NCI-H1048 (cell line): ENCODE measurements at regions not wholly inside any gene's neighbourhood (a gene's known extent, or its start where the extent isn't known, plus 50 kb on each side); places are given as distances from the start of the nearest gene placed in this dataset.
"Not testable (repeated sequence)": the region's sequence is repeated elsewhere in the genome, so short reads cannot be mapped to it uniquely, and the experiment has no call there.

Experiments used
- DNase-seq: peaks from one replicate; lab custom pipeline; 2025; lab: John Stamatoyannopoulos, UW

DNA sequence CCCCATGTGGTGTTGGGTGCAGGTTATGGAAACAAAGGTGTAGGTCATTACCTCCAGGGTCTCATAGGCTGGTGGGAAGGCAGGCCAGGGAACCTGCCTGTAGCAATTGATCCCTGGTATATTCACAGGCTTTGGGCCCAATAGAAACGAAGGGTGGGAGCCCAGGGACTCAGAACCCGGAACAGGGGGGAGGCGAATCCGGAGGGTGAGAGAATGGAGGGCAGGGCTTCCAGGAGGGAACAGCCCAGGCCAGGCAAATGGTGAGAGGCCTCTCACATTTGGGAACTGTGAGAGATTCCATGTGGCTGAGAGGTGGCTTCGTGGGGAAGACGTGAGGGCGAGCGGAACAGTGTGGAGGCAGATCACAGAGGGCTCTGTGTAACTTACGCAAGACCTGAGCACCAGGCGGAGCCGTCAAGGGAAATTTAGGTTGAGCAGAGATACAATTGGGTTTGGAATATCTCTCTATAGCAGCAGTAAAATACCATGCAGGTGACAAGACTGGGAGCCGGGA is 267.1 kb downstream of the ERMARD start:
- DNase-seq, result no peak

DNA sequence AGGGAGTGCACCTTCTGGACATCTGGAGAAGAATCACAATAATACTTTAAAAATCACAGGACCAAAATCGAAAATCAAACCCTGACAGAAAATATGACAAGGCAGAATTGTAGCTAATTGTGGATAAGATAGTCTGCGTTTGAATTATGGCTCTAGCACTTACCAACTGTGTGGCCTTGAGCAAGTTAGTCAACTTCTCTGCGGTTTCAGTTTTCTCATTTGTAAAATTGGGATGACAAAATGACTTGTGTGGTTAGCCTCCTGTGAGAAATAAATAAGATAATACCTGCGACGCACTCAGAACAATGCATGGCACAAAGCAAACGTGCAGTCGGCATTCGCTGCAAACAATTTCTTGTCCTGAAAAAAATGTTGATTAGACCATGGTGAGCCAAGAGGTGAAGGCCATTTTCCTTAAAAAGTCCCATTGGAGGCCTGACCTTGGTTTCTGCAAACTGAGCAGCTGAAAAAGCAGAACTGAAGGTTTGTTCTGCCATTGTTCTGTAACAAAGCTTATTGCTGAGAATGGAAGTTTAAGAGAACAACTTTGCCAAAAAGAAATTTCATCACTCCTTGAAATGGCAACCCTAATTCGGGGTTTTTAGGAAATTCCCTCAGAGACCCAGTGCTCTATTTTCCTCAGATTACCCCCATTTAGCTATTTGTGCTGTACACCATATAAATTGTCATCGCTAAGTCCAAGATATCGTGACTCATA is 266.3 kb downstream of the ERMARD start:
- no peak for DNase-seq

DNA sequence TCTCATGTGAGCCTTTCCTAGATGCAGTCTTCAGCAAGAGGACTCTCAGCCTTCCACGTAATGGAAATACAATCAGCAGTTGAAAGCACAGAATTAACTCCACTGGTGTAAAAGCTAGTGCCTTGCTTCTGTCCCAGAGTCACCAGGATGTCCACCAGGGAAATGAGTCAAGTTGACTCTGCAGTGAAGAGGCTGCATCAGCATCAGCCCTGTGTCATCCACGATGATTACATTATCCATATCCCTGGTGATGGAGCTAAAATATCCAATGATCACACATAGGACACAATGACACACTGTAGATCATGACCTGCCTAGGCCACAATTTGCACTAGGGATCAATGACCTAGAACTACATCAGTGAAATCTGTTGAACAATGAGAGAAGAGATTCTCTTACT is 262.4 kb downstream of the ERMARD start:
- no peak for DNase-seq

DNA sequence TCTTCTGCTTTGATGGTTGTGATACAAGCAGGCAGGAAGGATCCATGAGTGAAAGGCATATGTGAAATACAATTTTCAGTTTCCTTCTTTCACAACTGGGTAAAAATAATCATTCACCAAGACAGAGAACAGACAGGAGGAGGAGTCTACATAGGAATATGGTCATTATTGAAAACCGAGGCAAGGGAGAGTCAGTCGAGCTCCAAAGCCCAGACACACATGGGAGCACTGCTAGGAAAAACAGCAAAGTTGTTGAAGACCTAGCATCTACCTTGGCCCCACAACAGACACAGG is 260.6 kb downstream of the ERMARD start:
- no peak for DNase-seq

GRCh38 chr6:170011204-170012036 is 260.0 kb downstream of the ERMARD start:
- DNase-seq, result no peak

DNA sequence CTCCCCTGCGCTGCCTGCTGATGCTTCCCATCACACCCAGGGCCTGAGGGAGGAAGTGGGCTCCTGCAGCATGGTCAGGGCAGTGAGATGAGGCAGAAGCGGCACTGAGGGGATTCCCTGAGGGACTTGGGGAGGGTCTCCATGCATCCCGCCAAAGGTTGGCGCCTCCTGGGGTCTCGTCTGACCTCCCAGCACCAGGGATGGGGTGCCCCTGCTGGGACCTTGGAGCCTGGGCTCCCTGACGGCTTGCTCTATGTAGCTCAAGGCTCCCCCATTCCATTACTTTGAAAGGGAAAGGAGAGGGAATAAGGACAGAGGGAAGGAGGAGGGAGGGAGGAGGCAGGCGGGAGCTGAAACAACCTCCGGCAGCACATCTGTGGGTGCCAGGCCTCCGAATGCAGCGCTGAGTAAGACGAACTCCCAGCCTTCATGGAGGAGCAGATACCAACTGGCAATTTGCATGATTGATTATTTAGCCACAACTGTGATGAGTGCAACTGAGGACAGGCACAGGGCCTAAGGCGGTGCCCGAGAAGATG is 259.3 kb downstream of the ERMARD start:
- DNase-seq, result no peak

DNA sequence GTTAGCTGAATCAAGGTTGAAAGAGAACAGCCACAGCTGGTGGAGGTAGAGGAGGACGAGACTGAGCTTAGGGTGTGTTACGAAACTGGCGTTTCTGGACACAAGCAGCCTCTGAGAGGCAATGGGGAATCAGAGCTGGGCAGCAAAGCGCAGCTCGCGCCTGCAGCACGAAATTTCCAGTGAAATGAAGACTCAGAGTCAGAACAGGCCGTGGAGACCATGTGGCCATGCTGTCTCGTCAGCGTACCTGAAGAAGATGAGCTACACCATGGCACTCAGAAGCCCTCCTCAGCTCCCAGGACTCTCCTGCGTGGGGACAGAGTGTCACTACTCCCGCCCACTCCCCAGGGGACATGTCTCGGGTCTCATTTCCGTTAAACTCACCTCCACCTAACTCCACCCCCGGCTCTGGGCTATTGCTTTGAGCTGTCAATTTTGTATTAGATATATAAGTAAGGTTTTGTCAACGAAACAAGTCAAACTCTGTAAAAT is 256.9 kb downstream of the ERMARD start:
- DNase-seq, result no peak

GRCh38 chr6:170007468-170008293 is 256.3 kb downstream of the ERMARD start:
- no peak for DNase-seq

GRCh38 chr6:170006900-170007467 is 255.6 kb downstream of the ERMARD start:
- no peak for DNase-seq

GRCh38 chr6:170006071-170006899 is 254.9 kb downstream of the ERMARD start:
- DNase-seq, result no peak

- no peak for DNase-seq
Measured at GRCh38 chr6:170005665-170006064, 254.2 kb downstream of the ERMARD start.

DNA sequence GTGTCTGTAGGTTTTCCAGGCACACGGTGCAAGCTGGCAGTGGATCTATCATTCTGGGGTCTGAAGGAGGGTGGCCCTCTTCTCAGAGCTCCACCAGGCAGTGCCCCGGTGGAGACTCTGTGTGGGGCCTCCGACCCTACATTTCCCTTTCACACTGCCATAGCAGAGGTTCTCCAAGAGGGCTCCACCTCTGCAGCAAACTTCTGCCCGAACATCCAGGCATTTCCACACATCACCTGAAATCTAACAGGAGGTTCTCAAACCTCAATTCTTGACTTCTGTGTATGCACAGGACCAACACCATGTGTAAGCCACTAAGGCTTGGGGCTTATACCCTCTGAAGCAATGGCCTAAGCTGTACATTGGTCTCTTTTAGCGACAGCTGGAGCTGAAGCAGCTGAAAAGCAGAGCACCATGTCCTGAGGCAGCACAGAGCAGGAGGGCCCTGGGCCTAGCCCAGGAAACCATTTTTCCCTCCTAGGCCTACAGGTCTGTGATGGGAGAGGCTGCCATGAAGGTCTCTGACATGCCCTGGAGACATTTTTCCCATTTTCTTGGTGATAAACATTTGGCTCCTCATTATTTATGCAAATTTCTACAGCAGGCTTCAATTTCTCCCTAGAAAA is 253.3 kb downstream of the ERMARD start:
- DNase-seq, result no peak

DNA sequence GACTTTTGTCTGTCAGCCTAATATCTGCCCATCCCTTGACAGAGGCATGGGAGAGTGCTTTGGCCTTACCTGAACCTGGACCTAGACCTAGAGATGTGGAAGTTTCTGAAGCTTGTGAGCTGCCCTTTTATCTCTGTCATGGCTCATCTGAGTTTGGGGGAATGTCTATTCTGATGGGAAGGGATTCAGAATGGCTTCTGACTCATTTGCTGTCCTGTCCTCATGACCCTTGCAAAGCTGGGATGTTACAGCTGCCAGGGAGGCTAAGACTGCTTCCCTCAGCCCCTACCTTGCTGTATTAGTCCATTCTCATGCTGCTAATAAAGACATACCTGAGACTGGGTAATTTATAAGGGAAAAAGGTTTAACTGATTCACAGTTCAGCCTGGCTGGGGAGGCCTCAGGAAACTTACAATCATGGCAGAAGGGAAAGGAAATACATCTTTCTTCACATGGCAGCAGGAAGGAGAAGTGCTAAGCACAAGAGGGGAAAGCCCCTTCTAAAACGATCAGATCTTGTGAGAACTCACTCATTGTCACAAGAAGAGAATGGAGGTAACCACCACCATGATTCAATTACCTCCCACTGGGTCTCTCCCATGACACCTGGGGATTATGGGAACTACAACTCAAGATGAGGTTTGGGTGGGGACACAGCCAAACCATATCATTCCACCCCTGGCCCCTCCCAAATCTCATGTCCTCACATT is 252.2 kb downstream of the ERMARD start:
- no peak for DNase-seq

DNA sequence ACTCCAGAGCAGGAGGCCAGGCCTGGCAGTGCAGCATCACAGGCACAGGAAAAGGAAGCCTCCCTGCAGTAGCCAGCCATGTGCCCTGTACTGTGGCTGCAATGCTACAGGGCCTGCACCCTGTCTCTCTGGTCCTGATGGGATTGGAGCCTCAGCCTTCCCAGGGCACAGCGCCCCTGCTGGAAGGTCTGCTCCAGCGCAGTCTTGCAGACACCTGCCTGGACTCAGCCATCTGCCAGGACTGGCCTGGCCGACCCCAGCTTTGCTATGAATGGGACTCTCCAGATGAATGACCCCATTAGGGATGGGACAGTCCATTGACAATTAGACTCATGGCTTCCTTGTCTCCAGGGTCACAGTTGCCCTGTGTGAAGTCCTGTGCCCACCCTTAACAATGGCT is 251.6 kb downstream of the ERMARD start:
- no peak for DNase-seq

DNA sequence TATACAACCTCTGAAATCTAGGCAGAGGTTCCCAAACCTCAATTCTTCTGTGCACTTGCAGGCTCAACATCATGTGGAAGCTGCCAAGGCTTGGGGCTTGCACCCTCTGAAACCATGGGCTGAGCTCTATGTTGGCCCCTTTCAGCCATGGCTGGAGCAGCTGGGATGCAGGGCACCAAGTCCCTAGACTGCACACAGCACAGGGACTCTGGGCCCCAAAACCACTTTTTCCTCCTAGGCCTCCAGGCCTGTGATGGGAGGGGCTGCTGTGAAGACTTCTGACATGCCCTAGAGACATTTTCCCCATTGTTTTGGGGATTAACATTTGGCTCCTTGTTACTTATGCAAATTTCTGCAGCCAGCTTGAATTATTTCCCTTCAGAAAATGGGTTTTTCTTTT is 250.4 kb downstream of the ERMARD start:
- DNase-seq, result not testable (repeated sequence)

DNA sequence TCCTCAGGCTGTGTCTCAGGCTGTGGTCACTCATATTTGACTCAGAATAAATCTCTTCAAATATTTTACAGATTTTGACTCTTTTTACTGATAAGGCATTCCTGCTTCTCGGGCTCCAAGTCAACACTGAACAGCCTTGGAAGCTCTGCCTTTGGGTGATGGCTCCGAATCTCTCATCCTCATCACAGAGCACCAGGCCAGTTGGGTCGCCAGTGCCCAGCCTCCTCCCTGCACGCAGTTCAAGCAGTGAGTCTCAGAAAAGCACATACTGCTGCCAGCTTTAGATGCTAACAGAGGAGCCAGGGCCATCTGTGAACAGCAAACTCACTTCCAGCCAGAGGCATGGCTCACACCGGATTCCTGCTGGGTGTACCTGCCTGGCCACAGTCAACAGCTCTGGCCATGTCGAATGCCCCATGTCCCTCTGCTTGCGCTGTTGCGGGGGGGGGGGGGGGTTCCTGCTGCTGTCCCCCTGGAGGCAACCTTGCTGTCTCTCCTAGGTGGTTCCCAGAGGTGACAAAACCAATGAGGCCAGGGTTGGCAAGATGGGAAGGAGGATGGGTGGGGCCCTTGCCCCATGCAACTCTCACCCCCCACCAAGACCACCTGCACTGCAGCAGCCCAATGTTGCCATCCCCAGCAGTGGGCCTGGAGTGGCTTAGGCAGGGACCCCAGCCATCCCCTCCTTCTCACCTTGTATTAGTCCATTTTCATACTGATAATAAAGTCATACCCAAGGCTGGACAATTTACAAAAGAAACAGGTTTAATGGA is 248.8 kb downstream of the ERMARD start:
- no peak for DNase-seq

- DNase-seq, result no peak
Measured at GRCh38 chr6:169999367-169999766, 247.9 kb downstream of the ERMARD start.

DNA sequence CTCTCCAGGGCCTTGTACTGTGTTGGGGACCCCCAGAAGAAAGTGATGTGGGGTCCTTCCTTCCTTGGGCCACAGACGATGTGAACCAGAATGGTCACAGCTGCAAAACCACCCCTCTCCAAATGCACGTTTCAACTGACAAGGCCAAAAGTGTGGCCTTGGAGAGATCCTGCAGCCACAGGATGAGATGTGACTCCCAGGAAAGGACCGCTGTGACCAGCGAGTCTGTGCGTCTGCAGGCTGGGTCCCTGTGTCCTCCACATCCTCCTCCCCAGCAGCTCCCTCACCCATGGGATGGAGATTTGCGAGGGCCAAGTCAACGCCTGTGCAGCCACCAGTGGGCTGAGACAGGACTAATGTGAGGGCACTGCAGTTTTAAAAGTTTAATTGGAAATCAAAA is 247.0 kb downstream of the ERMARD start:
- no peak for DNase-seq

GRCh38 chr6:169997930-169998218 is 246.5 kb downstream of the ERMARD start:
- no peak for DNase-seq
